ENCODE measurements at regions not wholly inside any gene's neighbourhood (a gene's known extent, or its start where the extent isn't known, plus 50 kb on each side); places are given as distances from the start of the nearest gene placed in this dataset.

DNA sequence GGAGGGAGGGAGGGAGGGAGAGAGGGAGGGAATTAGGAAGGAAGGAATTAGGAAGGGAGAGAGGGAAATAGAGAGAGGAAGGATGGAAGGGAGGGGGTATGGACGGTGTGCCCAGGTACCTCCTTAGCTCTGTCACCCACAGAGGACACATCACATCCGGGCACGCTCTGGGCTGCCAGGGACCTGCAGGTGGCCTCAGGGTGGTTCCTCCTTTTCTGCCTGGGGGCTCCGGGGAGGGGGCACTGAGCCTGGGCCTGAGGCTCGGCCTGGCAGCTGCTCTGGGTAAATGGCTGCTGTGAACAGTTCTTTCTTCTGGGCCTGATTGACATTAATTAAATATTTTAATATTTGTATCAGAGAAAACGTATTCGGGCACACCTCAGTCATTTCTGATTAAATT, 733.5 kb downstream of the BRD1 start:
- Histone ChIP-seq H3K4me3 (no peak overlapping the region), H3K27ac (no peak overlapping the region)
- DNase-seq (ENCODE audit: low spot score): no peak
- TF ChIP-seq, protein P1, sequence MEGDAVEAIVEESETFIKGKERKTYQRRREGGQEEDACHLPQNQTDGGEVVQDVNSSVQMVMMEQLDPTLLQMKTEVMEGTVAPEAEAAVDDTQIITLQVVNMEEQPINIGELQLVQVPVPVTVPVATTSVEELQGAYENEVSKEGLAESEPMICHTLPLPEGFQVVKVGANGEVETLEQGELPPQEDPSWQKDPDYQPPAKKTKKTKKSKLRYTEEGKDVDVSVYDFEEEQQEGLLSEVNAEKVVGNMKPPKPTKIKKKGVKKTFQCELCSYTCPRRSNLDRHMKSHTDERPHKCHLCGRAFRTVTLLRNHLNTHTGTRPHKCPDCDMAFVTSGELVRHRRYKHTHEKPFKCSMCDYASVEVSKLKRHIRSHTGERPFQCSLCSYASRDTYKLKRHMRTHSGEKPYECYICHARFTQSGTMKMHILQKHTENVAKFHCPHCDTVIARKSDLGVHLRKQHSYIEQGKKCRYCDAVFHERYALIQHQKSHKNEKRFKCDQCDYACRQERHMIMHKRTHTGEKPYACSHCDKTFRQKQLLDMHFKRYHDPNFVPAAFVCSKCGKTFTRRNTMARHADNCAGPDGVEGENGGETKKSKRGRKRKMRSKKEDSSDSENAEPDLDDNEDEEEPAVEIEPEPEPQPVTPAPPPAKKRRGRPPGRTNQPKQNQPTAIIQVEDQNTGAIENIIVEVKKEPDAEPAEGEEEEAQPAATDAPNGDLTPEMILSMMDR (IDR thresholded peaks at IDR 0.05): no peak

DNA sequence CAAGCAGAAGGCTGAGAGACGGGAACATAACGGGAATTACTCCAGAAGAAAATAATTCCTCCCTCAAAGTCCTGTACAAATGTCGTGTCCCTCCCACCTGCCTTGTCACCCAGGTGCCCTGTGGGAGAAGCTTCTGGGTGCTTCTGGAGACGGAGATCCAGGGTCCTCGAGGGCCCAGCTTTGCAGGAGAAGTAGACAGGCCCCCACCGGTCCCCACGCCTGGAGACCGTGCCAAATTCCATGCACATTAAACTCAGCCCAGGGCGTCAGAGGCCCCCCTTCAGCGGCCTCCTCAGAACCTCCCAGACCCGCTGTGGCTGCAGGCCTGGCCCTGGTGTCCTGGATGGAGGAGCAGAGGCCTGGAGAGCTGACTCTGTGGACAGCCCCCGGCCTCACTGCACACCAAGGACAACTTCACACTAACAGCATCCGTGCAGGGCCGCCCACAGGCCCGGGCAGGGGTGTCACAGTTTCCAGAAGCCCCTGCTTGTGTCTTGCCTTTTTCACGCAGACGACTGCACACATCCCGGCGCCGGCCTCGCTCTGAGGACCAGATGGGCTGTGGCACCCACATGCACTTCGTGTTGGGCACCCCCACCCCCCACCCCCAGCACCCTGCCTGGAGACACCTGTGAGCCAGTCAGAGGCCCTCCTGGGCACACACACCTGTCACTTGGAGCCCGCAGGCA, 734.3 kb downstream of the BRD1 start:
- TF ChIP-seq, protein P1 (IDR thresholded peaks at IDR 0.05): no peak
- Histone ChIP-seq H3K4me3 (no peak overlapping the region), H3K27ac (no peak overlapping the region)
- DNase-seq (ENCODE audit: low spot score): no peak

DNA sequence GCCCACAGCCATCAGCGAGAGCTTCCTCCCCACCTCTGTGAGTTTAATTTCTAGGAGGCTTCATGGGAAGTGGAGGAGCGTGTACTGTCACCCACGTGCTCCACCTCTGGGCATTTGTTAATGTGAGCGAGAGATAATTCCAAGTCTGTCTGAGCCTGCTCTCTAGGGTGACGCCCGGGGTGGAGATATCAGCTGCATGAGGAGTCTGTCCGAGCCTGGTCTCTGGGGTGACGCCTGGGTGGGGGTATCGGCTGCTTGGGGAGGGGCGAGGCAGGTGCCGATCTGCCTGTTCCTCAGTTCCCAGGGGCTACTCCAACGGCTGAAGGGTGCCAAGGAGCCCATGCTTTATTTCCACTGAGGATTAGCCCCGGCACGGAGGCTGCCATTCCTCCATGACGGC, 735.0 kb downstream of the BRD1 start:
- DNase-seq (ENCODE audit: low spot score): no peak
- TF ChIP-seq, protein P1 (IDR thresholded peaks at IDR 0.05): no peak

DNA sequence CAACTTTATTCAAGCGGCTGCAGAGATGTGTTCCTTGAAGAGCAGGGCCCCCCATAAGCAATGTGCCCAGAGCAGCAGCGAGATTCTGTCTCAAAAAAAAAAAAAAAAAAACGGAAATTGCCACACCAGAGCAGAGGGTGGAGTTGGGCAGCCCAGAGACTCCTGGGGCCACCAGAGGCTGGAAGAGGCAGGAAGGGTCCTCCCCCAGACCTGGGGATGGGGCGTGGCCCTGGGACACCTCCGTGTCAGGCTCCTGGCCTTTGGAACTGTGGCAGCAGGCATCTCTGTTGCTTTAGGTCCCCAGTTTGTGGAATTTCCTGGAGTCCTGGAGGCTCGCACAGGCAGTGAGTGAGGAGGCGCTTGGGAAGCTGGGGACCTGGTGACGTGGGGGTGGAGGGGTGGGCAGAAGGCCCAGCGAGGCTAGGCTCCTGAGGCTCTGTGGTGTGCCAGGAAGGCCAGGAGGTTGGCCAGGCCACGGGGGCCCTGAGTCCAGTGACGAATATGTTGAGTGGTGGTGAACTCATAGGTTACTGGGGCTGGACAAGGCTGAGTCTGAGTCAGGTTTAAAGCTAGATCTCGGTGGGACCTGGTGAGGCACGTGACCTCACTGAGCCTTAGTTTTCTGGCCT, 735.6 kb downstream of the BRD1 start:
- TF ChIP-seq, protein P1 (IDR thresholded peaks at IDR 0.05): no peak
- Histone ChIP-seq H3K4me3 (no peak overlapping the region), H3K27ac (no peak overlapping the region)
- DNase-seq (ENCODE audit: low spot score): no peak

More for the DNA sequence above, 735.0 kb downstream of the BRD1 start:
- Histone ChIP-seq H3K4me3 (no peak overlapping the region), H3K27ac (no peak overlapping the region)

DNA sequence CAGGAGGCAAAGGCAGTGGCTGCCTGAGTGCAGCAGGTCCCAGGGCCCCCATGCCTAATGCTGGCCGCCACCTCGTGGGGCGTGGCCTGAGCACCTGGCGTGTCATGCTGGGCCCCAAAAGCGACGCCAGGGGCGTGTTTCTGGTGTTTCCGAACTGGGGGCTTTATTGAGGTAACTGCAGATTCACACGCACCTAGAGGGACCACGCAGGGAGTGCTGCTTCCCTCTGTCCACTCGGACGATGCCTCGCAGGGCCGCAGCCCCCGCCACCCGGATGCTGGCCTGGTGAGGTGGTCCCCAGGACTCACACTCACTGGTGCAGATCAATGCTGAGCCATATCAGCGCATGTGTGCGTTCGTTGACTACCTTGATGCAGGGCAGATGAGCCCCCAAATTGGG, 736.2 kb downstream of the BRD1 start:
- no peak overlapping the region for H3K4me3 ChIP-seq
- DNase-seq (ENCODE audit: low spot score): no peak
- no peak overlapping the region for H3K27ac ChIP-seq
- TF ChIP-seq, protein P1 (IDR thresholded peaks at IDR 0.05): no peak

DNA sequence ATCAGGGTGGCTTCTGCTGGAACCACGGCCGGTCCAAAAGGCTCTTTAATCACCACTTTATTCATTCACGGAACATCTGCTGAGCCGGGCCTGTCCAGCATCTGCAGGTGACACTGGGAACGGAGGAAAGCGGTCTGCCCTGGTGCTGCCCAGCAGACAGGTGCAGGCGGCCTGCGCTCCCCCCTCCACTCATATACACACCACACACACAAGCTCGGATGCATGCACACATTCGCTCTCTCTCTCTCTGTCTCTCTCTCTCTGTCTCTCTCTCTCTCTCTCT, 736.9 kb downstream of the BRD1 start:
- Histone ChIP-seq H3K4me3 (no peak overlapping the region), H3K27ac (no peak overlapping the region)
- TF ChIP-seq, protein P1 (IDR thresholded peaks at IDR 0.05): no peak
- no peak for DNase-seq (ENCODE audit: low spot score)
